ENCODE measurements at regions not wholly inside any gene's neighbourhood (a gene's known extent, or its start where the extent isn't known, plus 50 kb on each side); places are given as distances from the start of the nearest gene placed in this dataset.

GRCh38 chr5:116738615-116739261 lies 164.1 kb upstream of the SEMA6A start:
- Mint-ChIP-seq H3K27ac (no peak overlapping the region; a peak in 1 of 7 replicates), H3K27me3 (ENCODE audit: low read depth) (no peaks in the 10 kb centered on the region), H3K4me1 (peaks cover 35 to 50% of the 10 kb centered on the region in 2 experiments), H3K4me3 (no peak overlapping the region), H3K9me3 (peaks cover 4 to 8% of the 10 kb centered on the region in 2 experiments), H3K36me3 (ENCODE audit: insufficient read depth in 1 of 3, low read depth in 3 of 3) (peaks cover 3 to 5% (median 4%) of the 10 kb centered on the region in 3 experiments; a peak in 6 of 7 replicates)
- H2BK120ac ChIP-seq (ENCODE audit: low read depth, low read length, poor library complexity, severe bottlenecking), result no peak overlapping the region
- H3K23ac ChIP-seq (ENCODE audit: insufficient read length, low read depth, low read length), result no peak overlapping the region
- H3K18ac ChIP-seq (ENCODE audit: insufficient read length, low read depth, low read length), result no peak overlapping the region
- no peaks in the 10 kb centered on the region for H4K20me1 ChIP-seq (ENCODE audit: control insufficient read depth, insufficient read depth, insufficient read length)
- peak overlapping the region; percentile 31; the same call in 1 of the 2 replicates for H3K14ac ChIP-seq (ENCODE audit: insufficient read depth, low read length)
- H2BK12ac ChIP-seq (ENCODE audit: insufficient read length, low read depth, low read length), result no peak overlapping the region
- H4K8ac ChIP-seq (replicated peaks; ENCODE audit: insufficient read length, low read depth, low read length), result no peak overlapping the region
- H3K9ac ChIP-seq (ENCODE audit: extremely low read depth, insufficient read length, low read length), result no peak overlapping the region
- no peak overlapping the region for H2BK20ac ChIP-seq (ENCODE audit: low read depth, low read length, poor library complexity, severe bottlenecking)
- H2BK5ac ChIP-seq (ENCODE audit: insufficient read length, low read length), result no peak overlapping the region
- no peak for TF ChIP-seq CTCF (conservative IDR thresholded peaks at IDR 0.05)
- no peaks in the 10 kb centered on the region for H3K9me3 ChIP-seq (ENCODE audit: control insufficient read depth, low read depth, low read length)
- H3K4me1 ChIP-seq (ENCODE audit: insufficient read depth, low read length), result peaks cover 5% of the 10 kb centered on the region; the same call in 1 of the 2 replicates
- no peak overlapping the region for H3K27ac ChIP-seq (ENCODE audit: insufficient read length, low read depth, low read length)
- H3K23me2 ChIP-seq (ENCODE audit: insufficient read length, low read depth, low read length, poor library complexity, severe bottlenecking), result no peaks in the 10 kb centered on the region
- H3K79me1 ChIP-seq (ENCODE audit: insufficient read depth, low read depth, low read length, poor library complexity, severe bottlenecking), result no peaks in the 10 kb centered on the region
- no peaks in the 10 kb centered on the region for H3K27me3 ChIP-seq (ENCODE audit: insufficient read depth, low read length)
- H2AFZ ChIP-seq (ENCODE audit: low read length), result no peak overlapping the region
- no peak overlapping the region for H3K4me2 ChIP-seq (ENCODE audit: insufficient read depth, insufficient read length, low read length)
- no peak overlapping the region for H2AK5ac ChIP-seq (ENCODE audit: insufficient read length, low read length)
- no peak overlapping the region for H2BK15ac ChIP-seq (ENCODE audit: low read depth, low read length)
- no CpG with 5 or more reads among the region's 6 CpGs for WGBS (ENCODE audit: extremely low coverage, insufficient read length, low lambda C conversion rate)
- DNase-seq, result no peak
- H4K5ac ChIP-seq (ENCODE audit: insufficient read length, low read depth, low read length), result no peak overlapping the region
- H3K4ac ChIP-seq (ENCODE audit: low read depth, low read length), result no peak overlapping the region
- H3T11ph ChIP-seq (ENCODE audit: low read length), result no peak overlapping the region
- no peak overlapping the region for H3K56ac ChIP-seq (ENCODE audit: insufficient read length, low read depth, low read length)
- no peak overlapping the region for H4K91ac ChIP-seq (ENCODE audit: insufficient read length, low read depth, low read length)
- H3K79me2 ChIP-seq (ENCODE audit: insufficient read depth, low read length), result no peaks in the 10 kb centered on the region
